SK-N-MC (cell line): ENCODE measurements at regions not wholly inside any gene's neighbourhood (a gene's known extent, or its start where the extent isn't known, plus 50 kb on each side); places are given as distances from the start of the nearest gene placed in this dataset.

ENCODE experiments used
- DNase-seq: peaks from one replicate; pipeline ENCODE4 v3.0.0-alpha.2; 2011; ENCODE audit warnings: low read depth, low spot score
- H3K27ac ChIP-seq: fragments of 200-600 bp; sonication (generic); 2 replicates; pipeline ENCODE4 v1.5.1; 2016; ENCODE audit warnings: mixed run types
- H3K36me3 ChIP-seq: fragments of 200-600 bp; sonication (generic); 2 replicates; pipeline ENCODE4 v1.6.1; 2017; ENCODE audit warnings: antibody characterized with exemption, low read length, mixed read lengths; ENCODE audit not compliant: insufficient read depth
- H3K4me3 ChIP-seq: fragments of 200-600 bp; sonication (generic); 2 replicates; pipeline ENCODE4 v1.5.1; 2016
- H3K9ac ChIP-seq: fragments of 200-600 bp; sonication (generic); 2 replicates; pipeline ENCODE4 v1.8.0; 2017; ENCODE audit warnings: mixed run types, mixed read lengths; ENCODE audit not compliant: insufficient read length
- H3K9me3 ChIP-seq: fragments of 200-600 bp; sonication (generic); 2 replicates; pipeline ENCODE4 v1.6.1; 2017; ENCODE audit warnings: low read depth, mild to moderate bottlenecking, antibody characterized with exemption, low read length, moderate library complexity, mixed read lengths
- EZH2 ChIP-seq: fragments of 200-600 bp; sonication (generic); IDR thresholded peaks from one replicate; pipeline ENCODE4 v1.6.1; 2017; ENCODE audit warnings: antibody characterized with exemption
- FOXP2 ChIP-seq: optimal IDR thresholded peaks from 2 replicates; pipeline ENCODE3; 2011; ENCODE audit warnings: mild to moderate bottlenecking, moderate library complexity; ENCODE audit not compliant: insufficient read depth; ENCODE audit errors: extremely low read length, control extremely low read depth
- POLR2AphosphoS5 ChIP-seq: IDR thresholded peaks from 2 replicates; pipeline ENCODE4 v1.6.1; 2012; ENCODE audit warnings: mild to moderate bottlenecking, low read depth, low read length, borderline replicate concordance

GRCh38 chr5:53355931-53356330, 124.5 kb upstream of the FST start:
- no peak overlapping the region for H3K9ac ChIP-seq
- H3K4me3 ChIP-seq = no peak overlapping the region
- H3K36me3 ChIP-seq = no peaks in the 10 kb centered on the region
- no peak for TF ChIP-seq EZH2
- DNase-seq = no peak
- H3K9me3 ChIP-seq = no peaks in the 10 kb centered on the region
- H3K27ac ChIP-seq = no peak overlapping the region

- no peak overlapping the region for H3K27ac ChIP-seq
- H3K4me3 ChIP-seq = no peak overlapping the region
- TF ChIP-seq FOXP2 (no peak), EZH2 (no peak), POLR2AphosphoS5 (no peak)
- no peaks in the 10 kb centered on the region for H3K36me3 ChIP-seq
- H3K9me3 ChIP-seq = no peaks in the 10 kb centered on the region
- H3K9ac ChIP-seq = no peak overlapping the region
- no peak for DNase-seq
Observed at GRCh38 chr5:53357439-53357838, 123.0 kb upstream of the FST start.

GRCh38 chr5:53358794-53359193, 121.6 kb upstream of the FST start:
- H3K9ac ChIP-seq = no peak overlapping the region

GRCh38 chr5:53359916-53360517, 120.4 kb upstream of the FST start:
- TF ChIP-seq EZH2 = no peak
- TF ChIP-seq POLR2AphosphoS5 = no peak
- TF ChIP-seq FOXP2 = no peak
- H3K9ac ChIP-seq = no peak overlapping the region
- no peak overlapping the region for H3K27ac ChIP-seq
- DNase-seq = no peak
- H3K36me3 ChIP-seq = no peaks in the 10 kb centered on the region
- H3K4me3 ChIP-seq = no peak overlapping the region
- H3K9me3 ChIP-seq = no peaks in the 10 kb centered on the region

More at GRCh38 chr5:53358794-53359193, 121.6 kb upstream of the FST start:
- no peak for DNase-seq
- no peak overlapping the region for H3K27ac ChIP-seq
- no peaks in the 10 kb centered on the region for H3K36me3 ChIP-seq
- no peaks in the 10 kb centered on the region for H3K9me3 ChIP-seq
- no peak overlapping the region for H3K4me3 ChIP-seq
- no peak for TF ChIP-seq EZH2
- TF ChIP-seq FOXP2 = no peak
- no peak for TF ChIP-seq POLR2AphosphoS5

- Histone ChIP-seq H3K27ac (no peak overlapping the region), H3K4me3 (no peak overlapping the region), H3K9me3 (no peaks in the 10 kb centered on the region), H3K9ac (no peak overlapping the region), H3K36me3 (no peaks in the 10 kb centered on the region)
- no peak for DNase-seq
- TF ChIP-seq POLR2AphosphoS5 (no peak), EZH2 (no peak), FOXP2 (no peak)
Observed at GRCh38 chr5:53360811-53361210, 119.6 kb upstream of the FST start.

GRCh38 chr5:53361708-53362107, 118.7 kb upstream of the FST start:
- no peak overlapping the region for H3K27ac ChIP-seq
- DNase-seq = no peak
- H3K9ac ChIP-seq = no peak overlapping the region
- no peaks in the 10 kb centered on the region for H3K9me3 ChIP-seq
- no peaks in the 10 kb centered on the region for H3K36me3 ChIP-seq
- TF ChIP-seq FOXP2 (no peak), POLR2AphosphoS5 (no peak), EZH2 (no peak)
- H3K4me3 ChIP-seq = no peak overlapping the region

GRCh38 chr5:53362521-53362941, 117.9 kb upstream of the FST start:
- no peak for DNase-seq
- no peak overlapping the region for H3K9ac ChIP-seq
- no peaks in the 10 kb centered on the region for H3K36me3 ChIP-seq
- TF ChIP-seq POLR2AphosphoS5 = no peak
- TF ChIP-seq FOXP2 = no peak
- TF ChIP-seq EZH2 = no peak
- no peak overlapping the region for H3K4me3 ChIP-seq
- H3K27ac ChIP-seq = no peak overlapping the region
- no peaks in the 10 kb centered on the region for H3K9me3 ChIP-seq

GRCh38 chr5:53364061-53364460, 116.4 kb upstream of the FST start:
- H3K27ac ChIP-seq = no peak overlapping the region

GRCh38 chr5:53366245-53366644, 114.2 kb upstream of the FST start:
- Histone ChIP-seq H3K36me3 (no peaks in the 10 kb centered on the region), H3K9me3 (no peaks in the 10 kb centered on the region), H3K9ac (no peak overlapping the region), H3K4me3 (no peak overlapping the region), H3K27ac (no peak overlapping the region)
- TF ChIP-seq FOXP2 (no peak), EZH2 (no peak), POLR2AphosphoS5 (no peak)
- no peak for DNase-seq

More at GRCh38 chr5:53364061-53364460, 116.4 kb upstream of the FST start:
- H3K4me3 ChIP-seq = no peak overlapping the region
- DNase-seq = no peak
- no peak overlapping the region for H3K9ac ChIP-seq
- H3K36me3 ChIP-seq = no peaks in the 10 kb centered on the region
- TF ChIP-seq EZH2 (no peak), FOXP2 (no peak), POLR2AphosphoS5 (no peak)
- no peaks in the 10 kb centered on the region for H3K9me3 ChIP-seq
